Fibroblast of the aortic adventitia (primary cell): ENCODE measurements at regions not wholly inside any gene's neighbourhood (a gene's known extent, or its start where the extent isn't known, plus 50 kb on each side); places are given as distances from the start of the nearest gene placed in this dataset.

Experiments used
- DNase-seq: peaks from one replicate; pipeline ENCODE4 v3.0.0-alpha.2; 2010; ENCODE audit warnings: low read depth
- H3K4me3 ChIP-seq: 2 replicates; pipeline ENCODE4 v1.5.1; 2011; ENCODE audit warnings: low read depth, mild to moderate bottlenecking, control low read depth, low read length, moderate library complexity
- TF ChIP-seq, protein P1 (sequence below): IDR thresholded peaks from 2 replicates; pipeline ENCODE4 v1.5.1; 2011; ENCODE audit warnings: mild to moderate bottlenecking, low read length, control low read depth, inconsistent platforms; ENCODE audit not compliant: insufficient read depth

DNA sequence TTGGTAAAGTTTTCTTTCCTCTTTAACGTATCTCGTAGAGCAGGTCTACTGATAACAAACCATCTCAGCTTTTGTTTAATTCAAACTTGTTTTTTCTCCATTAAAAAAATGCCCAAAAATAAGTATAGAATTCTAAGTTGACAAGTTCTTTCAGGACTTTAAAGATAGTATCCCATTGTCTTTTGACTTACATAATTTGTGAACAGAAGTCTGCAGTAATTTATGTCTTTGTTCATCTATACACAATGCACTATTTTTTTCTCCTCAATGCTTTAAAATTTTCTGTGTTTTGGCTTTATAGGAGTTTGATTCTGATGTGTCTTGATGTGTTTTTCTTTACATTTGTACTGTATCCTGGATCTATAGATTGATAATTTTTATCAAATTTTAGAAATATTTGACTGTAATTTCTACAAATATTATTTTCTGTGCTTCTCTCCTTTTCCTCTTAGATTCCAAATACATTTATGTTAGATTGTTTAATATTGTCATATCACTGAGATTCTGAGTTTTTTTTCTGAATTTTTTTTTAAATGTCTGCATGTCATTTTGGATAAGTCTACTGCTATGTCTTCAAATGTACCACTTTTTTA is 143.3 kb downstream of the FTCDNL1 start:
- TF ChIP-seq, protein P1, sequence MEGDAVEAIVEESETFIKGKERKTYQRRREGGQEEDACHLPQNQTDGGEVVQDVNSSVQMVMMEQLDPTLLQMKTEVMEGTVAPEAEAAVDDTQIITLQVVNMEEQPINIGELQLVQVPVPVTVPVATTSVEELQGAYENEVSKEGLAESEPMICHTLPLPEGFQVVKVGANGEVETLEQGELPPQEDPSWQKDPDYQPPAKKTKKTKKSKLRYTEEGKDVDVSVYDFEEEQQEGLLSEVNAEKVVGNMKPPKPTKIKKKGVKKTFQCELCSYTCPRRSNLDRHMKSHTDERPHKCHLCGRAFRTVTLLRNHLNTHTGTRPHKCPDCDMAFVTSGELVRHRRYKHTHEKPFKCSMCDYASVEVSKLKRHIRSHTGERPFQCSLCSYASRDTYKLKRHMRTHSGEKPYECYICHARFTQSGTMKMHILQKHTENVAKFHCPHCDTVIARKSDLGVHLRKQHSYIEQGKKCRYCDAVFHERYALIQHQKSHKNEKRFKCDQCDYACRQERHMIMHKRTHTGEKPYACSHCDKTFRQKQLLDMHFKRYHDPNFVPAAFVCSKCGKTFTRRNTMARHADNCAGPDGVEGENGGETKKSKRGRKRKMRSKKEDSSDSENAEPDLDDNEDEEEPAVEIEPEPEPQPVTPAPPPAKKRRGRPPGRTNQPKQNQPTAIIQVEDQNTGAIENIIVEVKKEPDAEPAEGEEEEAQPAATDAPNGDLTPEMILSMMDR, result no peak
- DNase-seq, result no peak
- no peak overlapping the region for H3K4me3 ChIP-seq

DNA sequence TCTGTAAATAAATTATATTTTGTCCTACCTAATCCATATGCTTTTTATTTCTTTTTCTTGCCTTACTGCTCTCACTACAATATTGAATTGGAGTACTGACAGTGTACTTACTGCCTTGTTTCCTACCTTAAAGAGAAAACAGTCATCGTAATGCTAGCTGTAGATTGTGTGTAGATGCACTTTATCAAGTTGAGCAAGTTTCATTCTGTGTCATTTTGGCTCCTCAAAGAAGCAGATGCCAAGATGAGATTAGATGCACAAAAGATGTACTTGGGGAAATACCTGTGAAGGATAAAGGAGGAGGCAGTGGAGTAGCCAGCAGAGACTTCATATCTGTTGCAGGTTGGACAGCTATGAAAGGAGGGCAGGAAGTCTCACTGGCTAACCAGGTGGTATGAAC is 145.5 kb downstream of the FTCDNL1 start:
- TF ChIP-seq, protein P1, result no peak
- no peak for DNase-seq
- no peak overlapping the region for H3K4me3 ChIP-seq

GRCh38 chr2:199704358-199705238 is 146.4 kb downstream of the FTCDNL1 start:
- peak; percentile 15 for DNase-seq
- H3K4me3 ChIP-seq, result no peak overlapping the region
- TF ChIP-seq, protein P1, result peak; percentile 27

DNA sequence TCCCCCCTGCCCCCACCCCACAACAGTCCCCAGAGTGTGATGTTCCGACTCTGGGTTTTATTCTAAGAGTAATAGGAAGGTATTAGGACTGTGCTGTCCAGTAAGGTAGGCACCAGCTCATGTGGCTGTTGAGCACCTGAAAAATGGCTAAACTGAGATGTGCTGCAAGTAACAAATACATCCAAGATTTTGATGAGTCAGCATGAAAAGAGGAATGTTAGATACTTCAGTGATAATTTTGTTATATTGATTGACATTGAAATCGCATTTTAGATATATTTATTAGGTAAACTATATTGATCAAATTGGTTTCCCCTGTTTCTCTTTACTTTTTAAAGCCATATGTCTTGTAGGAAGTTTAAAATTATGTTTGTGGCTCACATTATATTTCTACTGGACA is 147.8 kb downstream of the FTCDNL1 start:
- no peak overlapping the region for H3K4me3 ChIP-seq
- no peak for DNase-seq
- TF ChIP-seq, protein P1, result no peak

- TF ChIP-seq, protein P1, result no peak
- H3K4me3 ChIP-seq, result no peak overlapping the region
- DNase-seq, result no peak
Observed at GRCh38 chr2:199697469-199697868, 153.5 kb downstream of the FTCDNL1 start.

GRCh38 chr2:199696048-199696447 is 154.9 kb downstream of the FTCDNL1 start:
- no peak overlapping the region for H3K4me3 ChIP-seq
- no peak for DNase-seq
- TF ChIP-seq, protein P1, result no peak
